ENCODE measurements at regions not wholly inside any gene's neighbourhood (a gene's known extent, or its start where the extent isn't known, plus 50 kb on each side); places are given as distances from the start of the nearest gene placed in this dataset.

- no peak overlapping the region for H3K9ac ChIP-seq (ENCODE audit: low read depth, low read length)
- H3K36me3 ChIP-seq (ENCODE audit: control insufficient read depth, insufficient read depth, low read length) = no peaks in the 10 kb centered on the region
- no peak overlapping the region for H3K27ac ChIP-seq (ENCODE audit: low read depth, low read length)
- no peaks in the 10 kb centered on the region for H3K9me3 ChIP-seq (ENCODE audit: control insufficient read depth, insufficient read depth, low read length)
- no peak overlapping the region for H3K4me3 ChIP-seq (ENCODE audit: low read depth, low read length)
- H3K27me3 ChIP-seq (ENCODE audit: control insufficient read depth, insufficient read depth, low read length) = no peaks in the 10 kb centered on the region
- peaks cover 8% of the 10 kb centered on the region for H3K4me1 ChIP-seq (ENCODE audit: control insufficient read depth, insufficient read depth, low read length)
Observed at GRCh38 chr5:67409126-67409777, 212.7 kb upstream of the CD180 start.

- Histone ChIP-seq H3K9ac (ENCODE audit: low read depth, low read length) (no peak overlapping the region), H3K36me3 (ENCODE audit: control insufficient read depth, insufficient read depth, low read length) (no peaks in the 10 kb centered on the region), H3K9me3 (ENCODE audit: control insufficient read depth, insufficient read depth, low read length) (no peaks in the 10 kb centered on the region), H3K27ac (ENCODE audit: low read depth, low read length) (no peak overlapping the region), H3K4me3 (ENCODE audit: low read depth, low read length) (no peak overlapping the region), H3K4me1 (ENCODE audit: control insufficient read depth, insufficient read depth, low read length) (no peaks in the 10 kb centered on the region), H3K27me3 (ENCODE audit: control insufficient read depth, insufficient read depth, low read length) (no peaks in the 10 kb centered on the region)
Observed at GRCh38 chr5:67407979-67408378, 211.4 kb upstream of the CD180 start.

GRCh38 chr5:67405755-67406154 is 209.2 kb upstream of the CD180 start:
- H3K9ac ChIP-seq (ENCODE audit: low read depth, low read length) = no peak overlapping the region
- no peaks in the 10 kb centered on the region for H3K36me3 ChIP-seq (ENCODE audit: control insufficient read depth, insufficient read depth, low read length)
- no peaks in the 10 kb centered on the region for H3K9me3 ChIP-seq (ENCODE audit: control insufficient read depth, insufficient read depth, low read length)
- H3K27me3 ChIP-seq (ENCODE audit: control insufficient read depth, insufficient read depth, low read length) = no peaks in the 10 kb centered on the region
- H3K4me1 ChIP-seq (ENCODE audit: control insufficient read depth, insufficient read depth, low read length) = no peaks in the 10 kb centered on the region
- no peak overlapping the region for H3K4me3 ChIP-seq (ENCODE audit: low read depth, low read length)
- H3K27ac ChIP-seq (ENCODE audit: low read depth, low read length) = no peak overlapping the region

- Histone ChIP-seq H3K9ac (ENCODE audit: low read depth, low read length) (no peak overlapping the region), H3K9me3 (ENCODE audit: control insufficient read depth, insufficient read depth, low read length) (no peaks in the 10 kb centered on the region), H3K4me3 (ENCODE audit: low read depth, low read length) (no peak overlapping the region), H3K4me1 (ENCODE audit: control insufficient read depth, insufficient read depth, low read length) (no peaks in the 10 kb centered on the region), H3K27me3 (ENCODE audit: control insufficient read depth, insufficient read depth, low read length) (no peaks in the 10 kb centered on the region), H3K36me3 (ENCODE audit: control insufficient read depth, insufficient read depth, low read length) (no peaks in the 10 kb centered on the region), H3K27ac (ENCODE audit: low read depth, low read length) (peak overlapping the region; percentile 39)
Observed at GRCh38 chr5:67405101-67405364, 208.4 kb upstream of the CD180 start.

GRCh38 chr5:67404256-67405100 is 207.9 kb upstream of the CD180 start:
- no peak overlapping the region for H3K9ac ChIP-seq (ENCODE audit: low read depth, low read length)

GRCh38 chr5:67402526-67402925 is 205.9 kb upstream of the CD180 start:
- H3K9me3 ChIP-seq (ENCODE audit: control insufficient read depth, insufficient read depth, low read length) = no peaks in the 10 kb centered on the region
- H3K4me3 ChIP-seq (ENCODE audit: low read depth, low read length) = no peak overlapping the region
- no peak overlapping the region for H3K9ac ChIP-seq (ENCODE audit: low read depth, low read length)
- no peaks in the 10 kb centered on the region for H3K36me3 ChIP-seq (ENCODE audit: control insufficient read depth, insufficient read depth, low read length)
- no peaks in the 10 kb centered on the region for H3K27me3 ChIP-seq (ENCODE audit: control insufficient read depth, insufficient read depth, low read length)
- H3K4me1 ChIP-seq (ENCODE audit: control insufficient read depth, insufficient read depth, low read length) = no peaks in the 10 kb centered on the region
- H3K27ac ChIP-seq (ENCODE audit: low read depth, low read length) = no peak overlapping the region

More at GRCh38 chr5:67404256-67405100, 207.9 kb upstream of the CD180 start:
- no peaks in the 10 kb centered on the region for H3K36me3 ChIP-seq (ENCODE audit: control insufficient read depth, insufficient read depth, low read length)
- H3K4me3 ChIP-seq (ENCODE audit: low read depth, low read length) = no peak overlapping the region
- H3K9me3 ChIP-seq (ENCODE audit: control insufficient read depth, insufficient read depth, low read length) = no peaks in the 10 kb centered on the region
- H3K27me3 ChIP-seq (ENCODE audit: control insufficient read depth, insufficient read depth, low read length) = no peaks in the 10 kb centered on the region
- H3K4me1 ChIP-seq (ENCODE audit: control insufficient read depth, insufficient read depth, low read length) = no peaks in the 10 kb centered on the region
- peak overlapping the region; percentile 39 for H3K27ac ChIP-seq (ENCODE audit: low read depth, low read length)

- no peak overlapping the region for H3K27ac ChIP-seq (ENCODE audit: low read depth, low read length)
- H3K9ac ChIP-seq (ENCODE audit: low read depth, low read length) = no peak overlapping the region
- H3K4me3 ChIP-seq (ENCODE audit: low read depth, low read length) = no peak overlapping the region
- H3K4me1 ChIP-seq (ENCODE audit: control insufficient read depth, insufficient read depth, low read length) = no peaks in the 10 kb centered on the region
- H3K9me3 ChIP-seq (ENCODE audit: control insufficient read depth, insufficient read depth, low read length) = no peaks in the 10 kb centered on the region
- no peaks in the 10 kb centered on the region for H3K36me3 ChIP-seq (ENCODE audit: control insufficient read depth, insufficient read depth, low read length)
- no peaks in the 10 kb centered on the region for H3K27me3 ChIP-seq (ENCODE audit: control insufficient read depth, insufficient read depth, low read length)
Observed at GRCh38 chr5:67401172-67401571, 204.6 kb upstream of the CD180 start.

GRCh38 chr5:67400752-67401151 is 204.2 kb upstream of the CD180 start:
- H3K4me1 ChIP-seq (ENCODE audit: control insufficient read depth, insufficient read depth, low read length) = no peaks in the 10 kb centered on the region
- H3K9ac ChIP-seq (ENCODE audit: low read depth, low read length) = no peak overlapping the region
- H3K27ac ChIP-seq (ENCODE audit: low read depth, low read length) = no peak overlapping the region
- H3K4me3 ChIP-seq (ENCODE audit: low read depth, low read length) = no peak overlapping the region
- no peaks in the 10 kb centered on the region for H3K27me3 ChIP-seq (ENCODE audit: control insufficient read depth, insufficient read depth, low read length)
- H3K36me3 ChIP-seq (ENCODE audit: control insufficient read depth, insufficient read depth, low read length) = no peaks in the 10 kb centered on the region
- H3K9me3 ChIP-seq (ENCODE audit: control insufficient read depth, insufficient read depth, low read length) = no peaks in the 10 kb centered on the region

GRCh38 chr5:67395790-67396418 is 199.3 kb upstream of the CD180 start:
- H3K4me3 ChIP-seq (ENCODE audit: low read depth, low read length) = no peak overlapping the region
- H3K9me3 ChIP-seq (ENCODE audit: control insufficient read depth, insufficient read depth, low read length) = no peaks in the 10 kb centered on the region
- H3K27ac ChIP-seq (ENCODE audit: low read depth, low read length) = no peak overlapping the region
- H3K27me3 ChIP-seq (ENCODE audit: control insufficient read depth, insufficient read depth, low read length) = no peaks in the 10 kb centered on the region
- no peaks in the 10 kb centered on the region for H3K36me3 ChIP-seq (ENCODE audit: control insufficient read depth, insufficient read depth, low read length)
- H3K9ac ChIP-seq (ENCODE audit: low read depth, low read length) = no peak overlapping the region
- peaks cover 16% of the 10 kb centered on the region for H3K4me1 ChIP-seq (ENCODE audit: control insufficient read depth, insufficient read depth, low read length)

GRCh38 chr5:67393211-67393610 is 196.6 kb upstream of the CD180 start:
- Histone ChIP-seq H3K4me1 (ENCODE audit: control insufficient read depth, insufficient read depth, low read length) (peaks cover 18% of the 10 kb centered on the region), H3K36me3 (ENCODE audit: control insufficient read depth, insufficient read depth, low read length) (no peaks in the 10 kb centered on the region), H3K27me3 (ENCODE audit: control insufficient read depth, insufficient read depth, low read length) (no peaks in the 10 kb centered on the region), H3K4me3 (ENCODE audit: low read depth, low read length) (no peak overlapping the region), H3K27ac (ENCODE audit: low read depth, low read length) (no peak overlapping the region), H3K9me3 (ENCODE audit: control insufficient read depth, insufficient read depth, low read length) (no peaks in the 10 kb centered on the region), H3K9ac (ENCODE audit: low read depth, low read length) (no peak overlapping the region)

- Histone ChIP-seq H3K27ac (ENCODE audit: low read depth, low read length) (no peak overlapping the region), H3K4me1 (ENCODE audit: control insufficient read depth, insufficient read depth, low read length) (peaks cover 18% of the 10 kb centered on the region), H3K4me3 (ENCODE audit: low read depth, low read length) (no peak overlapping the region), H3K27me3 (ENCODE audit: control insufficient read depth, insufficient read depth, low read length) (no peaks in the 10 kb centered on the region), H3K9ac (ENCODE audit: low read depth, low read length) (no peak overlapping the region), H3K9me3 (ENCODE audit: control insufficient read depth, insufficient read depth, low read length) (no peaks in the 10 kb centered on the region), H3K36me3 (ENCODE audit: control insufficient read depth, insufficient read depth, low read length) (no peaks in the 10 kb centered on the region)
Observed at GRCh38 chr5:67390935-67391334, 194.3 kb upstream of the CD180 start.

All from HUES48 (cell line).